CD4-positive, alpha-beta memory T cell (primary cell): ENCODE measurements at regions not wholly inside any gene's neighbourhood (a gene's known extent, or its start where the extent isn't known, plus 50 kb on each side); places are given as distances from the start of the nearest gene placed in this dataset.

Experiments used
- CTCF ChIA-PET: fragments of 350-600 bp; sonication (Branson Sonifier 250); formaldehyde crosslinking; loops from one replicate; lab custom pipeline; 2021; ENCODE audit warnings: inconsistent platforms; ENCODE audit not compliant: partially characterized antibody; lab: Charles Lee
- POLR2A ChIA-PET: fragments of 350-600 bp; sonication (Branson Sonifier 250); formaldehyde crosslinking; loops from one replicate; lab custom pipeline; 2021; ENCODE audit not compliant: partially characterized antibody; lab: Charles Lee
- DNase-seq, 5 donors: peaks; one replicate each; pipeline versions ENCODE4 v3.0.0 to v3.0.0-alpha.2; 2020 to 2022; ENCODE audit warnings: mixed read lengths in 1 of 5
- H3K27ac ChIP-seq: one replicate; pipeline ENCODE4 v1.7.0; 2013; ENCODE audit warnings: low read depth, low read length
- H3K27me3 ChIP-seq: 2 replicates; pipeline ENCODE4 v1.7.0; 2013; ENCODE audit warnings: mild to moderate bottlenecking, low read length, moderate library complexity; ENCODE audit not compliant: insufficient read depth
- H3K36me3 ChIP-seq: 2 replicates; pipeline ENCODE4 v1.7.0; 2013; ENCODE audit warnings: mild to moderate bottlenecking, low read length, moderate library complexity; ENCODE audit not compliant: insufficient read depth
- H3K4me1 ChIP-seq: 2 replicates; pipeline ENCODE4 v1.7.0; 2013; ENCODE audit warnings: mild to moderate bottlenecking, low read length, moderate library complexity; ENCODE audit not compliant: insufficient read depth
- H3K4me3 ChIP-seq, 2 donors: one replicate each; pipeline ENCODE4 v1.7.0; 2013; ENCODE audit warnings: low read length in 2 of 2, mild to moderate bottlenecking in 1 of 2
- H3K9me3 ChIP-seq, 2 donors: one replicate each; pipeline ENCODE4 v1.7.0; 2013; ENCODE audit warnings: low read length in 2 of 2, control low read depth in 1 of 2; ENCODE audit not compliant: control insufficient read depth in 1 of 2
- H3K27ac Mint-ChIP-seq, 7 donors: one replicate each; pipeline ENCODE4 v1.8.0; 2020 to 2021; ENCODE audit warnings: mixed read lengths in 7 of 7, mild to moderate bottlenecking in 6 of 7, inconsistent platforms in 3 of 7, moderate library complexity in 3 of 7
- H3K27me3 Mint-ChIP-seq, 2 donors: one replicate each; pipeline ENCODE4 v1.8.0; 2020 to 2021; ENCODE audit warnings: mixed read lengths in 2 of 2
- H3K36me3 Mint-ChIP-seq, 2 donors: one replicate each; pipeline ENCODE4 v1.8.0; 2020 to 2021; ENCODE audit warnings: mixed read lengths in 2 of 2, inconsistent platforms in 1 of 2, mild to moderate bottlenecking in 1 of 2
- H3K4me1 Mint-ChIP-seq, 4 donors: one replicate each; pipeline ENCODE4 v1.8.0; 2020 to 2021; ENCODE audit warnings: mixed read lengths in 4 of 4, mild to moderate bottlenecking in 1 of 4
- H3K4me3 Mint-ChIP-seq, 8 donors: one replicate each; pipeline ENCODE4 v1.8.0; 2020 to 2021; ENCODE audit warnings: mixed read lengths in 8 of 8, mild to moderate bottlenecking in 7 of 8, moderate library complexity in 6 of 8, inconsistent platforms in 3 of 8
- H3K9me3 Mint-ChIP-seq, 8 donors: one replicate each; pipeline ENCODE4 v1.8.0; 2020 to 2021; ENCODE audit warnings: mixed read lengths in 8 of 8, mild to moderate bottlenecking in 5 of 8, inconsistent platforms in 3 of 8, moderate library complexity in 1 of 8
- intact Hi-C: fragments of 100-400 bp; cut with micrococcal nuclease; formaldehyde crosslinking; loops from one replicate; pipeline ENCODE4 v1.15.1; 2023

DNA sequence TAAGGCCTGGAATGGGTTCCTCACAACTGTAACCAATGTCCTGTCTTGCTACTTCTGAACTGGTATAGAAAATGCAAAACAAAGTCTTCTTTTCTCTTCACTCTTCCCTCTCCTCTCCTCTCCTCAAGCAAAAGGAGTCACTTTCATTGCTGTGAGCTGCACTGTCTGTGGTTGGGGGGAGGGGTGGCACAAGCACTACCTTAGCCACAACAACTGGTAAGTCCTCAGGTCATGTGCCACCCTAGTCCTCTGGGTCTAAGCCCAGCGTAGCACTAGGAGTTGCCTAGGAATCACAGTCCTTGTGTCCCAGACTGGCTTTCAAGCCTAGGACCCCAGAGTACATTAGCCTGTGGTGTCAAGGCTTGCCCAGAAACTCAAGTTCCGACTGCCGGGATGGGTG is 859.3 kb upstream of the AMOT start:
- no peak overlapping the region for H3K27ac ChIP-seq
- Mint-ChIP-seq H3K9me3 (peaks cover 0 to 11% (median 2%) of the 10 kb centered on the region in 8 donors), H3K27me3 (no peaks in the 10 kb centered on the region), H3K36me3 (no peaks in the 10 kb centered on the region), H3K4me3 (no peak overlapping the region), H3K27ac (peak overlapping the region in 1 of 7 donors; percentile 77), H3K4me1 (no peaks in the 10 kb centered on the region)
- H3K4me3 ChIP-seq: no peak overlapping the region
- intact Hi-C loops: no loop called here
- no peaks in the 10 kb centered on the region for H3K27me3 ChIP-seq
- ChIA-PET CTCF (no interaction called here), POLR2A (no interaction called here)
- no peak for DNase-seq
- no peaks in the 10 kb centered on the region for H3K36me3 ChIP-seq
- H3K4me1 ChIP-seq: no peaks in the 10 kb centered on the region
- H3K9me3 ChIP-seq: no peaks in the 10 kb centered on the region

DNA sequence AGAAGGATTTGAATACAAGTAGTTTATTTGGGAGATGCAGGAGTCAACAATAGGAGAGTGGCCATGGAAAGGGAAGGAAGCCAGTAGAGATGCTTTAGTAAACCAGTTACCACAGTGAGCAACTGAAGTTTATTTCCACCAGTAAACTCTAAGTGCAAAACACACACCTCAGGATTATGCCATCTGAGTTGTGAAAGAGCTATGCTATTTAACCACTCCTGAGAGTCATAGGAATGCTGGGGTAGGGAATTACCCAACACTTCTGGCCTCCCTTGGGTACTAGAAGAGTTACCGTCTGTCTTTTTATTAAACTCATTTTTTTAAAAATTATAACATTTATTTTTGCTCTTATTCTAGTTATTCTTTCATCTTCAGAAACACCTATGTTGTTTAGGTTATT is 834.6 kb upstream of the AMOT start:
- H3K4me3 Mint-ChIP-seq: no peak overlapping the region
- POLR2A ChIA-PET: no interaction called here
- H3K4me1 Mint-ChIP-seq: no peaks in the 10 kb centered on the region
- CTCF ChIA-PET: no interaction called here
- H3K4me1 ChIP-seq: no peaks in the 10 kb centered on the region
- no peaks in the 10 kb centered on the region for H3K36me3 ChIP-seq
- H3K27me3 Mint-ChIP-seq: no peaks in the 10 kb centered on the region
- DNase-seq: no peak
- H3K4me3 ChIP-seq: no peak overlapping the region
- intact Hi-C loops: no loop called here
- H3K27ac ChIP-seq: no peak overlapping the region
- peaks cover 0 to 2% (median 0%) of the 10 kb centered on the region in 8 donors for H3K9me3 Mint-ChIP-seq
- H3K36me3 Mint-ChIP-seq: no peaks in the 10 kb centered on the region
- H3K9me3 ChIP-seq: no peaks in the 10 kb centered on the region
- H3K27ac Mint-ChIP-seq: no peak overlapping the region
- no peaks in the 10 kb centered on the region for H3K27me3 ChIP-seq

DNA sequence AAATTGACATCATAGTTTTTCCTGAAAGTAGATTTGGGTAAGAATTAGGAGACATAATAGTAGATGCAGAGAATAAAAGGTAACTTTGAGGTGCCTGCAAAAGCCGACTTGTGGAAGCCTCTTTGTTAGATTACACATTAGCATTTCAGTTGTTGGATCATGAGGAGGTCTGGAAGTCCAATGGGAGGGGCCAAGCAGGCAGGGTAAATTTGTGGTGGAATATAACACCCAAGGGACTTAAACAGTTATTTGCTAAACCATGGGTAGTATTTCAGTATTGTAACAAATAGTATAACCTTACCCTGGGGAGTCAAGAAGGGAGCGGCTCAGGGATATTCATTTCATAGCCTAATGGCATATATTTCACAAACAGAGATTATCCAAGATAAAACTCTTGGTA is 810.7 kb upstream of the AMOT start:
- Mint-ChIP-seq H3K27me3 (no peaks in the 10 kb centered on the region), H3K4me3 (no peak overlapping the region), H3K36me3 (no peaks in the 10 kb centered on the region), H3K9me3 (peaks cover 0 to 7% (median 0%) of the 10 kb centered on the region in 8 donors), H3K27ac (no peak overlapping the region), H3K4me1 (no peaks in the 10 kb centered on the region)
- no peak overlapping the region for H3K4me3 ChIP-seq
- no peaks in the 10 kb centered on the region for H3K4me1 ChIP-seq
- H3K9me3 ChIP-seq: no peaks in the 10 kb centered on the region
- CTCF ChIA-PET: no interaction called here
- H3K36me3 ChIP-seq: no peaks in the 10 kb centered on the region
- H3K27ac ChIP-seq: no peak overlapping the region
- intact Hi-C loops: no loop called here
- no peak for DNase-seq
- POLR2A ChIA-PET: no interaction called here
- no peaks in the 10 kb centered on the region for H3K27me3 ChIP-seq

DNA sequence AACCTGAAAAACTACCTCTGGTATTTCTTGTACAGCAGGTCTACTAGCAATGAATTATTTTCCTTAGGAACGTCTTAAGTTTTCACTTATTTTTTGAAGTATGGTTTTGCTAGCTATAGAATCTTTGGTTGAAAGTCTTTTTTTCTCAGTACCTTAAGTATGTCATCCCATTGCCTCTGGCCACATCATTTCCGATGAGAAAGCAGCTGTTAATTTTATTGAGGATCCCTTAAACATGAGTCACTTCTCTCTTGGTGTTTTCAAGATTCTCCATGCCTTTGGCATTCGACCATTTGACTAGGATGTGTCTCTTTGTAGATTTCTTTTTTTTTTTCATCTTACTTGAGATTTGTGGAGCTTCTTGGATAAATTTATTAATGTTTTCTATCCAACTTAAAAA is 803.8 kb upstream of the AMOT start:
- no peak overlapping the region for H3K27ac Mint-ChIP-seq
- CTCF ChIA-PET: no interaction called here
- Histone ChIP-seq H3K36me3 (no peaks in the 10 kb centered on the region), H3K27ac (no peak overlapping the region), H3K4me3 (no peak overlapping the region), H3K4me1 (no peaks in the 10 kb centered on the region), H3K27me3 (no peaks in the 10 kb centered on the region), H3K9me3 (no peaks in the 10 kb centered on the region)
- DNase-seq: no peak
- POLR2A ChIA-PET: no interaction called here
- no peaks in the 10 kb centered on the region for H3K4me1 Mint-ChIP-seq
- intact Hi-C loops: no loop called here
- H3K36me3 Mint-ChIP-seq: no peaks in the 10 kb centered on the region
- peaks cover 0 to 6% (median 0%) of the 10 kb centered on the region in 8 donors for H3K9me3 Mint-ChIP-seq
- H3K27me3 Mint-ChIP-seq: no peaks in the 10 kb centered on the region
- H3K4me3 Mint-ChIP-seq: no peak overlapping the region

DNA sequence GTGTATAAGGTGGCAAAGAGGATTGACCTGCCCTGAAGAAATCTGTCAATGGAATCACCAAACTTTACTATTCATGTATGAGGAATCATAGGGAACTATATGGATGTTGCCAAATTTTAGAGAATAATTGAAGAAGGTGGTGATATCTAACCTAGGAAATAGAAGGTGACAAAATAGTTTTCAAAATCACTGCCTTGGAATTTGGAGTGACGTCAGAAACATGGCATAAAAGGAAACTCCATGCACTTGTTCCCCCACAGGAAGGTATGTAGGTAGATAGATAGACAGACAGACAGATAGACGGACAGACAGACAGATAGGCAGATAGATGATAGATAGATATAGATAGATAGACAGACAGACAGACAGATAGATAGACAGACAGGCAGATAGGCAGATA is 793.9 kb upstream of the AMOT start:
- Histone ChIP-seq H3K36me3 (no peaks in the 10 kb centered on the region), H3K27ac (no peak overlapping the region), H3K4me1 (no peaks in the 10 kb centered on the region), H3K27me3 (no peaks in the 10 kb centered on the region), H3K9me3 (no peaks in the 10 kb centered on the region), H3K4me3 (no peak overlapping the region)
- DNase-seq: no peak
- no peak overlapping the region for H3K27ac Mint-ChIP-seq
- intact Hi-C loops: no loop called here
- H3K9me3 Mint-ChIP-seq: peaks cover 0 to 4% (median 0%) of the 10 kb centered on the region in 8 donors
- H3K27me3 Mint-ChIP-seq: no peaks in the 10 kb centered on the region
- H3K36me3 Mint-ChIP-seq: no peaks in the 10 kb centered on the region
- ChIA-PET POLR2A (no interaction called here), CTCF (no interaction called here)
- H3K4me3 Mint-ChIP-seq: no peak overlapping the region
- H3K4me1 Mint-ChIP-seq: no peaks in the 10 kb centered on the region

DNA sequence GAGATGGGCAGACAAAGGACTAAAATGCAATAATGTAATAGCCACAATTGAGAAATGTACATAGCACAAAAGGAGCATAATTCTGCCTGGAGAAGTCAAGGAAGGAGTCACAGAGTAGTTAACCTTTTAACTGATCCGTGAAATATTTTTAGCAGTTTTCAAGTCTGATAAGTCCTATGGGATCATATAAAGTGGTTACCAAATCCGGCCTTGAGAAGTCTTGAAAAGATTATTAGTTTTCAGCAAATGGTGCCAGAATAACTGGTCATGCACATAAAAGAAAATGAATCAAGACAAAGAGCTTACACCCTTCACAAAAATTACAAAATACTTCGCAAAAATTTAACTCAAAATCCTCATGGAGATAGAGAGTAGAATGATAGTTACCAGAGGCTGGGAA is 788.7 kb upstream of the AMOT start:
- Histone ChIP-seq H3K27ac (no peak overlapping the region), H3K4me3 (no peak overlapping the region), H3K4me1 (no peaks in the 10 kb centered on the region), H3K27me3 (no peaks in the 10 kb centered on the region), H3K9me3 (no peaks in the 10 kb centered on the region), H3K36me3 (no peaks in the 10 kb centered on the region)
- Mint-ChIP-seq H3K4me1 (no peaks in the 10 kb centered on the region), H3K27ac (no peak overlapping the region), H3K4me3 (no peak overlapping the region), H3K9me3 (peaks cover 0 to 4% (median 2%) of the 10 kb centered on the region in 8 donors), H3K27me3 (no peaks in the 10 kb centered on the region), H3K36me3 (no peaks in the 10 kb centered on the region)
- POLR2A ChIA-PET: no interaction called here
- no peak for DNase-seq
- CTCF ChIA-PET: no interaction called here
- intact Hi-C loops: no loop called here

DNA sequence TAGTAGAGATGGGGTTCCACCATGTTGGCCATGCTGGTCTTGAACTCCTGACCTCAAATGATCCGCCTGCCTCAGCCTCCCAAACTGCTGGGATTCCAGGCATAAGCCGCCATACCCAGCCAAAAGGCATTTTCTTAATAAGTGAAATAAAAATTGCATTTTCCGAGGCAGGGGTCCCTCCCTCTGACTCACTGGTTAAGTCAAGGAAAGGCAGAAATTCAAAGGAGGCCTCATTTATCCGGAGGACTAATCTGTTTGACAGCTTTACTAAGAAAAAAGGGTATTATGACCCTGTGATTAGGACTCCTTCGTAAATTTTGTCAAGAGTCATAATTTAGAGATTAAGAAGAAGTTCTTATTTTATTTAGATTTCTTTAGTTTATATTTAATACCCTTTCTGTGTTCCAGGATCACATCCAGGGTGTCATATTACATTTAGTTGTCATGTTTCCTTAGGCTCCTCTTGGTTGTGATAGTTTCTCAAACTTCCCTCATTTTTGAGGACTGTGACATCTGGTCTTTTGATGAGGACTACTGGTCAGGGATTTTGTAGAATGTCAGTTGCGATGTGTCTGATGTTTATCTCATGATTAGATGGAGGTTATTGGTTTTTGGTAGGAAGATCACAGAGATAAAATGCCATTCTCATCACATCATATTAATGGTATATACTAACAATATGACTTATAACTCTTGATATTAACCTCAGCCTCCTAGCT is 753.7 kb upstream of the AMOT start:
- no peaks in the 10 kb centered on the region for H3K27me3 Mint-ChIP-seq
- Histone ChIP-seq H3K27me3 (no peaks in the 10 kb centered on the region), H3K9me3 (no peaks in the 10 kb centered on the region), H3K4me3 (no peak overlapping the region), H3K27ac (no peak overlapping the region), H3K36me3 (no peaks in the 10 kb centered on the region), H3K4me1 (no peaks in the 10 kb centered on the region)
- no peaks in the 10 kb centered on the region for H3K36me3 Mint-ChIP-seq
- intact Hi-C loops: no loop called here
- peaks cover 0 to 10% (median 4%) of the 10 kb centered on the region in 8 donors for H3K9me3 Mint-ChIP-seq
- DNase-seq: no peak
- H3K4me3 Mint-ChIP-seq: no peak overlapping the region
- ChIA-PET CTCF (no interaction called here), POLR2A (no interaction called here)
- no peaks in the 10 kb centered on the region for H3K4me1 Mint-ChIP-seq
- H3K27ac Mint-ChIP-seq: no peak overlapping the region
